Fibroblast of skin of scalp (primary cell): ENCODE measurements at regions not wholly inside any gene's neighbourhood (a gene's known extent, or its start where the extent isn't known, plus 50 kb on each side); places are given as distances from the start of the nearest gene placed in this dataset.

Experiments
- DNase-seq: peaks from one replicate; pipeline ENCODE4 v3.0.0-alpha.2; 2013

- DNase-seq: no peak
These were observed 220.3 kb downstream of the KIF26A start for GRCh38 chr14:104358528-104359300.

- no peak for DNase-seq
These were observed 220.1 kb upstream of the C14orf180 start for GRCh38 chr14:104359301-104359968.

GRCh38 chr14:104359969-104360442, 219.6 kb upstream of the C14orf180 start:
- no peak for DNase-seq

GRCh38 chr14:104360501-104360900, 219.1 kb upstream of the C14orf180 start:
- no peak for DNase-seq

- no peak for DNase-seq
These were observed 218.4 kb upstream of the C14orf180 start for GRCh38 chr14:104361101-104361591.

- no peak for DNase-seq
These were observed 217.5 kb upstream of the C14orf180 start for GRCh38 chr14:104361921-104362681.

- no peak for DNase-seq
These were observed 216.6 kb upstream of the C14orf180 start for GRCh38 chr14:104362761-104363605.

- no peak for DNase-seq
These were observed 215.4 kb upstream of the C14orf180 start for GRCh38 chr14:104363891-104364760.

- no peak for DNase-seq
These were observed 214.7 kb upstream of the C14orf180 start for GRCh38 chr14:104364830-104365229.

GRCh38 chr14:104366931-104367865, 212.4 kb upstream of the C14orf180 start:
- no peak for DNase-seq

GRCh38 chr14:104367866-104368750, 211.5 kb upstream of the C14orf180 start:
- DNase-seq: no peak

- DNase-seq: no peak
These were observed 210.8 kb upstream of the C14orf180 start for GRCh38 chr14:104368751-104369100.

- DNase-seq: no peak
These were observed 210.4 kb upstream of the C14orf180 start for GRCh38 chr14:104369208-104369607.

GRCh38 chr14:104370256-104370870, 209.2 kb upstream of the C14orf180 start:
- no peak for DNase-seq

GRCh38 chr14:104371031-104371430, 208.5 kb upstream of the C14orf180 start:
- DNase-seq: no peak

- DNase-seq: no peak
These were observed 207.6 kb upstream of the C14orf180 start for GRCh38 chr14:104371917-104372316.

GRCh38 chr14:104372390-104373054, 207.0 kb upstream of the C14orf180 start:
- no peak for DNase-seq
